Mesenchymal stem cell (in vitro differentiated cells and primary cell): ENCODE measurements at regions not wholly inside any gene's neighbourhood (a gene's known extent, or its start where the extent isn't known, plus 50 kb on each side); places are given as distances from the start of the nearest gene placed in this dataset.

Source experiments
- DNase-seq: peaks from one replicate; pipeline ENCODE4 v3.0.0-alpha.2; 2013
- H2AFZ ChIP-seq: one replicate; pipeline ENCODE4 v1.6.1; 2013; ENCODE audit warnings: low read depth, mild to moderate bottlenecking, control low read depth, inconsistent platforms, low read length, moderate library complexity
- H2AK5ac ChIP-seq: 2 replicates; pipeline ENCODE4 v1.6.1; 2013; ENCODE audit warnings: low read length, moderate library complexity, mild to moderate bottlenecking, inconsistent platforms; ENCODE audit not compliant: severe bottlenecking
- H2BK120ac ChIP-seq: one replicate; pipeline ENCODE4 v1.6.1; 2013; ENCODE audit warnings: low read depth, mild to moderate bottlenecking, inconsistent platforms, low read length, moderate library complexity
- H2BK12ac ChIP-seq, 2 experiments: one replicate each; pipeline ENCODE4 v1.6.1; 2013; ENCODE audit warnings: inconsistent platforms in 2 of 2, low read length in 2 of 2, mild to moderate bottlenecking in 2 of 2, moderate library complexity in 2 of 2, control low read depth in 1 of 2
- H2BK15ac ChIP-seq: one replicate; pipeline ENCODE4 v1.6.1; 2013; ENCODE audit warnings: mild to moderate bottlenecking, low read depth, inconsistent platforms; ENCODE audit not compliant: poor library complexity, severe bottlenecking
- H2BK5ac ChIP-seq: 2 replicates; pipeline ENCODE4 v1.6.1; 2013; ENCODE audit warnings: low read depth, mild to moderate bottlenecking, low read length, control low read depth, inconsistent platforms; ENCODE audit not compliant: poor library complexity, severe bottlenecking
- H3K14ac ChIP-seq, 2 experiments: one replicate each; pipeline ENCODE4 v1.6.1; 2013; ENCODE audit warnings: inconsistent platforms in 2 of 2, low read length in 2 of 2, control low read depth in 1 of 2, mild to moderate bottlenecking in 1 of 2, moderate library complexity in 1 of 2
- H3K18ac ChIP-seq, 2 experiments: one replicate each; pipeline ENCODE4 v1.6.1; 2013; ENCODE audit warnings: inconsistent platforms in 2 of 2, low read length in 2 of 2, control low read depth in 1 of 2, low read depth in 1 of 2, mild to moderate bottlenecking in 1 of 2
- H3K23ac ChIP-seq, 2 experiments: one replicate each; pipeline ENCODE4 v1.6.1; 2013; ENCODE audit warnings: inconsistent platforms in 2 of 2, low read length in 2 of 2, mild to moderate bottlenecking in 2 of 2, moderate library complexity in 2 of 2, control low read depth in 1 of 2
- H3K27ac ChIP-seq: 2 replicates; pipeline ENCODE4 v1.5.1; 2013; ENCODE audit warnings: mild to moderate bottlenecking, moderate library complexity, low read length, control low read depth, inconsistent platforms; ENCODE audit not compliant: poor library complexity, severe bottlenecking
- H3K27me3 ChIP-seq, 2 experiments: 2 replicates each; pipeline versions ENCODE4 v1.6.1 to v1.7.0; 2013; ENCODE audit warnings: low read length in 2 of 2, mild to moderate bottlenecking in 2 of 2, moderate library complexity in 2 of 2, control low read depth in 1 of 2, inconsistent platforms in 1 of 2; ENCODE audit not compliant: control insufficient read depth in 1 of 2, insufficient read depth in 1 of 2
- H3K36me3 ChIP-seq, 2 experiments: 2 replicates each; pipeline versions ENCODE4 v1.6.1 to v1.7.0; 2013; ENCODE audit warnings: low read length in 2 of 2, control low read depth in 1 of 2, inconsistent platforms in 1 of 2, low read depth in 1 of 2, mild to moderate bottlenecking in 1 of 2; ENCODE audit not compliant: insufficient read depth in 2 of 2, control insufficient read depth in 1 of 2
- H3K4ac ChIP-seq, 2 experiments: one replicate each; pipeline ENCODE4 v1.6.1; 2013; ENCODE audit warnings: inconsistent platforms in 2 of 2, low read length in 2 of 2, mild to moderate bottlenecking in 2 of 2, moderate library complexity in 2 of 2, control low read depth in 1 of 2, low read depth in 1 of 2
- H3K4me1 ChIP-seq: 2 replicates; pipeline ENCODE4 v1.6.1; 2013; ENCODE audit warnings: low read depth, low read length, control low read depth; ENCODE audit not compliant: control insufficient read depth, insufficient read depth
- H3K4me2 ChIP-seq: 2 replicates; pipeline ENCODE4 v1.6.1; 2013; ENCODE audit warnings: low read length, mild to moderate bottlenecking, inconsistent platforms; ENCODE audit not compliant: poor library complexity, severe bottlenecking
- H3K4me3 ChIP-seq, 2 experiments: 2 replicates each; pipeline versions ENCODE4 v1.5.1 to v1.7.0; 2013; ENCODE audit warnings: low read length in 2 of 2, mild to moderate bottlenecking in 2 of 2, control low read depth in 1 of 2, low read depth in 1 of 2; ENCODE audit not compliant: insufficient read depth in 1 of 2
- H3K79me1 ChIP-seq: replicated peaks from 2 replicates; pipeline ENCODE4 v1.6.1; 2013; ENCODE audit warnings: mild to moderate bottlenecking, control low read depth, low read length, inconsistent platforms; ENCODE audit not compliant: poor library complexity, severe bottlenecking
- H3K9ac ChIP-seq: 2 replicates; pipeline ENCODE4 v1.7.0; 2013; ENCODE audit warnings: mild to moderate bottlenecking, low read length, moderate library complexity
- H3K9me3 ChIP-seq: 2 replicates; pipeline ENCODE4 v1.7.0; 2013; ENCODE audit warnings: mild to moderate bottlenecking, low read length; ENCODE audit not compliant: control insufficient read depth
- H4K8ac ChIP-seq: one replicate; pipeline ENCODE4 v1.6.1; 2013; ENCODE audit warnings: inconsistent platforms, mild to moderate bottlenecking, low read length, moderate library complexity
- H4K91ac ChIP-seq: one replicate; pipeline ENCODE4 v1.6.1; 2013; ENCODE audit warnings: mild to moderate bottlenecking, low read length, inconsistent platforms
- WGBS: methylation state at CpG from one replicate; pipeline ENCODE4 v1.1.7; 2013; ENCODE audit warnings: mixed read lengths; 5-methylcytosine and 5-hydroxymethylcytosine counted together

DNA sequence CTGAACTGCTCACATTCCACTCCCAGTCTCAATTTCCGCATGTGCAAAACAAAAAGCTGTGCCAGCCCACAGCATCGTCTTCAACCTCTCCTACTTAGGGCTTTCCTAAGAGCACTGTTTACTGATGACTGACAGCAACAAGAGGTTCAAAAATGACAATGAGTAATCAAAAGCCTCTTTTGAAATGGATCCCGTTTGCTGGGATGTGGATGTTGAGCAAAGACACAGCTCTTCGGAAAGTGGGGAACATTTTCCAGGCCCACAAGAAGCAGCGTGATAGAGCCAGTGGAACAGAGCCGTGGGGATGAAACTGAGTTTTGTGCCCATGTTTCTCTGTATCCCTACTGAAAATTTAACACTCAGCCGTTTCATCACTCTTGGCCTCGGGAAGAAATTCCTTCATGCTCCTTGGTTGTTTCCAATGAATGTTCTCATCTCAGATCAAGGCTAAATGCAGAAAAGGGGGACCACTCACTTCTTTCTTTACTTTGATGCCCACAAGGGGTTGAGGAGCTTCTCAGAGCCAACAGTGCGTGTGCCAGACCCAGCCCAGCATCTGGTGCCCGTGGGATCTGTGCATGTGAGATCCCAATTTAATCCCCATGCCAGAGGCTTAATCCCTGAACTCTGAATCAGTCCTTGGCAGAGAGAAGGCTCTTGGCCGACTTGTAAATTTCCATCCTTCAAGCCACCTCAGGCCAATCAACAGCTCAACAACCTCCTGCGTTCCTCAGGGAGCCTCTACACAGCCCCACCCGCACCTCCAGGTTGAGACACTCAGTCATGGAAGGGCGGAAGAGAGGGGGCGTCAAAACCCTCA, 230.2 kb upstream of the DAPK1 start:
- H3K27me3 ChIP-seq, result no peaks in the 10 kb centered on the region
- H4K91ac ChIP-seq, result no peak overlapping the region
- H2BK15ac ChIP-seq, result no peak overlapping the region
- H3K27ac ChIP-seq, result no peak overlapping the region
- H3K79me1 ChIP-seq, result no peaks in the 10 kb centered on the region
- DNase-seq, result no peak
- no peak overlapping the region for H2AFZ ChIP-seq
- H3K4me2 ChIP-seq, result no peak overlapping the region
- no peaks in the 10 kb centered on the region for H3K36me3 ChIP-seq
- peak overlapping the region in 1 of 2 experiments; percentile 8 for H3K4me3 ChIP-seq
- no peak overlapping the region for H2BK12ac ChIP-seq
- H3K4me1 ChIP-seq, result peaks cover 18% of the 10 kb centered on the region
- no peak overlapping the region for H3K18ac ChIP-seq
- no peak overlapping the region for H3K14ac ChIP-seq
- H3K23ac ChIP-seq, result no peak overlapping the region
- 95% methylated on average over 15 of the region's 15 CpGs for WGBS
- no peaks in the 10 kb centered on the region for H3K9me3 ChIP-seq
- no peak overlapping the region for H2BK120ac ChIP-seq
- H2AK5ac ChIP-seq, result no peak overlapping the region
- H4K8ac ChIP-seq, result no peak overlapping the region
- no peak overlapping the region for H2BK5ac ChIP-seq
- H3K9ac ChIP-seq, result peak overlapping the region; percentile 73
- H3K4ac ChIP-seq, result peak overlapping the region in 1 of 2 experiments; percentile 7

DNA sequence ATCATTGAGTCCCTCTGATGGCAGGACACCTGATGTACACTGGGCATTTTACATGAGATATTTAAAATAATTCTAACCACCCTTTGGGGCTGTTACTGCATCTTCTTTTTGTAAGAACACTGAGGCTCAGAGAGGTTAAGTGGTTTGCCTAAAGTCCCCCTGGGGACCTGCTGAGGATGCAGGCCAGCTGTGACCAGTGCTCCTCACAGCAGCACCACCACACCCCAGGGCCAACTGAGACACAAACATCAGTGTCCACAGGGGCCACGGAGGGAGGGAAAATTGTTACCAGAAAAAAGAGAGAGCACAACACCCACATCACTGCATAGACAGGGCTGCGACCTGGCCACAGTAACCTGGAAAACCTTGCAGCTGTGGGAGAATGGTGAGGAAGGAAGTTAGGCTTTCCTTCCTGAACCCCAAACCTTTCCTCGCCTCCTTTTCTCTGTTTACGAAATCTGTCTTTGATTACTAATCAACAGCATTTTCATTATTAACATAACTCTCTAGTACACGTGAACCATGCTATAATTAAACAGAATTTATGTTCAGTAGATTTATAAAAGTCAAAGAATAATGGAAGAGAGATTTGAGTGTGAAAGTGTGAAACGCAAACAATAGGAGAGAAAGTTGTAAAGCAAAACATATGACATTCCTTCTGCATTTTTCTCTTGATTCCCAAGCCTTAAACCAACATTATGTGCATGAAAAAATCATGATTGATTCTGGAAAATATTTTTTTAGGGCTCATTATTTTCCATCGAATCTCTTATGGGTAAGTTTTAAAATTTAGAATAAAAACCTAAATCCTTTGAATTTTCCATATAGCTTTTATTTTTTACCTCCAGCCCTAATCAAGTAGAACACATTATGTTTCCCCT, 228.1 kb upstream of the DAPK1 start:
- no peak for DNase-seq
- WGBS, result 95% methylated on average over 3 of the region's 7 CpGs
- no peak overlapping the region for H2BK15ac ChIP-seq
- no peak overlapping the region for H3K4me3 ChIP-seq
- H3K27ac ChIP-seq, result peak overlapping the region; percentile 94
- no peak overlapping the region for H2AFZ ChIP-seq
- no peak overlapping the region for H3K4ac ChIP-seq
- no peaks in the 10 kb centered on the region for H3K79me1 ChIP-seq
- no peaks in the 10 kb centered on the region for H3K27me3 ChIP-seq
- no peaks in the 10 kb centered on the region for H3K36me3 ChIP-seq
- H3K9ac ChIP-seq, result peak overlapping the region; percentile 67
- no peak overlapping the region for H3K23ac ChIP-seq
- H3K18ac ChIP-seq, result peak overlapping the region; percentile 31 to 77
- no peak overlapping the region for H3K14ac ChIP-seq
- peaks cover 19% of the 10 kb centered on the region for H3K4me1 ChIP-seq
- H4K8ac ChIP-seq, result no peak overlapping the region
- no peak overlapping the region for H3K4me2 ChIP-seq
- H2BK12ac ChIP-seq, result peak overlapping the region in 1 of 2 experiments; percentile 70
- no peak overlapping the region for H2BK5ac ChIP-seq
- no peaks in the 10 kb centered on the region for H3K9me3 ChIP-seq
- H2BK120ac ChIP-seq, result no peak overlapping the region
- no peak overlapping the region for H4K91ac ChIP-seq
- H2AK5ac ChIP-seq, result no peak overlapping the region

DNA sequence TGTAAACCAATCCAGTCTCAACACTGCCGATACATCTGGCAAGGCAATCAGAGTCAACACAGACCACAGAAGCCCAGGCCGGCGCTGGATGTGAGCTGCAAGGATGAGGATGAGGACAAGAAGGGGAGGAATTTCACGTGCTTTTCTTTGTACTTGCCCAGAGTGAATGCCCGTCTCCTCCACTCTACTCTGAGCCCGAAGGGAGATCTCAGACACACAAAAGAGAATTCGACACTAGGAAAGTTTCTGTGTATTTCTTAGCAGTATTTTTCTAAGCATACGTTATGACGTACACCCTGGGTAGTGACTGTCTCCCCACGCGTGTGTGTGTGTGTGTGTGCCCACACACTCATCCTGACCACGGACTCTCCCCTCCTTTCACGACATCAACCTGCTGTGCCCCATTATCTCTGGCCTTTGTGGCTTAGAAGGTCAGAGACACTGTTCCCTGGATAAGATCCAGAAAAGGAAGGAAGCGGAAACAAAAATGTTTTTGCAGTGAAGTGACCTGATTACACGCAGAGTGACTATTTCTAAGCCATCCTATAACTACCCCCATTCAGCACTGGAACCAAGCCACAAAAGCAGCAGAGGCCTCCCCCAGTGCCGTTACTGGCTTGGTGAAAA, 227.3 kb upstream of the DAPK1 start:
- H3K4me2 ChIP-seq, result peak overlapping the region; percentile 44
- H3K36me3 ChIP-seq, result no peaks in the 10 kb centered on the region
- H3K4me3 ChIP-seq, result no peak overlapping the region
- no peaks in the 10 kb centered on the region for H3K27me3 ChIP-seq
- H2BK5ac ChIP-seq, result peak overlapping the region; percentile 39
- H3K9ac ChIP-seq, result peak overlapping the region; percentile 67
- H3K4ac ChIP-seq, result no peak overlapping the region
- 40% methylated on average over 13 of the region's 16 CpGs for WGBS
- H4K91ac ChIP-seq, result peak overlapping the region; percentile 60
- no peak overlapping the region for H3K23ac ChIP-seq
- H3K4me1 ChIP-seq, result peaks cover 24% of the 10 kb centered on the region
- no peaks in the 10 kb centered on the region for H3K79me1 ChIP-seq
- H3K18ac ChIP-seq, result peak overlapping the region; percentile 68 to 85
- no peak overlapping the region for H4K8ac ChIP-seq
- no peak overlapping the region for H2BK120ac ChIP-seq
- H3K9me3 ChIP-seq, result no peaks in the 10 kb centered on the region
- H2BK15ac ChIP-seq, result peak overlapping the region; percentile 64
- no peak overlapping the region for H2AFZ ChIP-seq
- peak; percentile 80 for DNase-seq
- peak overlapping the region; percentile 1 to 45 for H2BK12ac ChIP-seq
- peak overlapping the region; percentile 55 for H2AK5ac ChIP-seq
- peak overlapping the region; percentile 94 for H3K27ac ChIP-seq
- H3K14ac ChIP-seq, result no peak overlapping the region
